NCI-H1436 treated with DMSO at 0.1 percent for 48 hours (cell line): ENCODE measurements at regions not wholly inside any gene's neighbourhood (a gene's known extent, or its start where the extent isn't known, plus 50 kb on each side); places are given as distances from the start of the nearest gene placed in this dataset.
"Not testable (repeated sequence)": the region's sequence is repeated elsewhere in the genome, so short reads cannot be mapped to it uniquely, and the experiment has no call there.

Experiments used
- DNase-seq: peaks from one replicate; lab custom pipeline; 2025; lab: John Stamatoyannopoulos, UW

- no peak for DNase-seq
Observed at GRCh38 chr1:56113679-56114078, 465.7 kb downstream of the PLPP3 start.

GRCh38 chr1:56107275-56107638, 472.1 kb downstream of the PLPP3 start:
- no peak for DNase-seq

- DNase-seq: no peak
Observed at GRCh38 chr1:56106531-56107274, 472.7 kb downstream of the PLPP3 start.

- no peak for DNase-seq
Observed at GRCh38 chr1:56105397-56105796, 474.0 kb downstream of the PLPP3 start.

- no peak for DNase-seq
Observed at GRCh38 chr1:56099766-56100265, 479.5 kb downstream of the PLPP3 start.

- DNase-seq: no peak
Observed at GRCh38 chr1:56098946-56099345, 480.4 kb downstream of the PLPP3 start.

- no peak for DNase-seq
Observed at GRCh38 chr1:56097713-56098112, 481.6 kb downstream of the PLPP3 start.

GRCh38 chr1:56095696-56096665, 483.4 kb downstream of the PLPP3 start:
- no peak for DNase-seq

GRCh38 chr1:56094168-56094567, 485.2 kb downstream of the PLPP3 start:
- DNase-seq: no peak

- no peak for DNase-seq
Observed at GRCh38 chr1:56092684-56093570, 486.4 kb downstream of the PLPP3 start.

GRCh38 chr1:56089826-56090225, 489.5 kb downstream of the PLPP3 start:
- not testable (repeated sequence) for DNase-seq

GRCh38 chr1:56084246-56084645, 495.1 kb downstream of the PLPP3 start:
- DNase-seq: no peak

GRCh38 chr1:56081736-56082135, 497.6 kb downstream of the PLPP3 start:
- no peak for DNase-seq

- DNase-seq: no peak
Observed at GRCh38 chr1:56081173-56081572, 498.2 kb downstream of the PLPP3 start.

GRCh38 chr1:56080123-56080522, 499.2 kb downstream of the PLPP3 start:
- DNase-seq: no peak

- DNase-seq: no peak
Observed at GRCh38 chr1:56079391-56079790, 500.0 kb downstream of the PLPP3 start.

- DNase-seq: no peak
Observed at GRCh38 chr1:56077206-56077605, 502.2 kb downstream of the PLPP3 start.

GRCh38 chr1:56074007-56074651, 505.2 kb downstream of the PLPP3 start:
- DNase-seq: no peak

GRCh38 chr1:56073614-56074006, 505.8 kb downstream of the PLPP3 start:
- DNase-seq: no peak

- DNase-seq: no peak
Observed at GRCh38 chr1:56073206-56073605, 506.2 kb downstream of the PLPP3 start.

GRCh38 chr1:56072310-56072709, 507.1 kb downstream of the PLPP3 start:
- DNase-seq: no peak
